NCI-H526 (cell line): ENCODE measurements at regions not wholly inside any gene's neighbourhood (a gene's known extent, or its start where the extent isn't known, plus 50 kb on each side); places are given as distances from the start of the nearest gene placed in this dataset.

Experiments
- DNase-seq, 2 experiments: peaks; one replicate each; lab custom pipeline; 2025; lab: John Stamatoyannopoulos, UW

- DNase-seq: no peak
Measured at GRCh38 chr3:83894223-83894622, 1064.6 kb upstream of the CADM2 start.

GRCh38 chr3:83895892-83896291, 1062.9 kb upstream of the CADM2 start:
- no peak for DNase-seq

GRCh38 chr3:83902787-83903533, 1055.8 kb upstream of the CADM2 start:
- no peak for DNase-seq

DNA sequence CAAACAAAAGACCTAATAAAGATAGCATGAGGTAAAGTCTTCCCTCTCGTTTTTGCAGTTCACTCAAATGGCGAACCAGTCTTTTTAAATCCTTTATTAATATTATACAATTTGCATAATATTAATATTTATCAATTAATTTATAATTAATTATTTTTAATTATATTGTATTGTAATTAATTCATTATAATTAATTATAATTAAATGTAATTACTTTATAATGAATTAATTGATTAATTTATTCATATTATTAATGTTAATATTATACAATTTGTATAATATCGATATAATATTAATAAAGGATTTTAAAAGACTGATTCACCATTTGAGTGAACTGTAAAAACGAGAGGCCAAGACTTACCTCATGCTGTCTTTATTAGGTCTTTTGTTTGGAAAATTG, 1045.4 kb upstream of the CADM2 start:
- no peak for DNase-seq

- no peak for DNase-seq
Measured at GRCh38 chr3:83926291-83926690, 1032.5 kb upstream of the CADM2 start.

DNA sequence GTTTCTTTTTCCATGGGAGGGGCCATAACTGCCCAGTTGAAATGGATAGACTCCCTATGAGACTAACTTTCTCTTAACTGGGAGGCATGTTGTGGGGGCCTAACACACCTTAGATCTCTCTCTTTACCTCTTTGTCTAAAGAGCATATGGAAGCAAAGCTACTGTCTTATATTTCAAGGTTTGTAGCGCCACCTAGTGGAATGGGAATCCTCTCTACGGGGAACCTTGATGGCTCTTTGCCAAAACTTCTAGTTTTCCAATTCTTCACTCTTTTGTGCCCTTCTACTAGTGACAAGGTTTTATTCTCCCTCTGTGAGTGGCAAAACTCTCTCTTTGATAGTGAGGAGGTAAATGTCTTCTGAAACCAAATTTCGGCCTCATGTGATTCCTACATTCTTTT, 1030.4 kb upstream of the CADM2 start:
- DNase-seq: peak in 1 of 2 experiments; percentile 54

GRCh38 chr3:83928903-83929302, 1029.9 kb upstream of the CADM2 start:
- DNase-seq: no peak

GRCh38 chr3:83934192-83935021, 1024.4 kb upstream of the CADM2 start:
- DNase-seq: peak; percentile 55 to 66

GRCh38 chr3:83938491-83938890, 1020.3 kb upstream of the CADM2 start:
- DNase-seq: no peak

GRCh38 chr3:83941990-83942745, 1016.6 kb upstream of the CADM2 start:
- no peak for DNase-seq

DNA sequence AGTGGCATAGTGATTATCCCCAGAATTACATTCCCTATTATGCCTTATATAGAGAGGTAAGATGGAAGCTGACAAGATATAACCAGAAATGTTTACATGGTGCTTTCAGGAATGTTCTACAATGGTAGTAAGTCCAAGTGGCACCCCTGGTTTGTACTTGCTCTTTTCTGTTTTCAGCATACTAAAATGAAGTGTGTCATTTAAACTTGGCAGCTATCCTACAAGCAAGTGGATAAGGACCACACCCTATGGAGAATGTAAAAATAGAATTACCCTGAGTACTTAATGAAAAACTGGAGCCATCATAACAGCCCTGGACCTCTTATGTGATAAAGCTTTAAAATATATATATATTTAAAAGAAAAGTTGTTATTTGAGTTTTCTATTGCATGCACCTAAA, 1012.7 kb upstream of the CADM2 start:
- no peak for DNase-seq

DNA sequence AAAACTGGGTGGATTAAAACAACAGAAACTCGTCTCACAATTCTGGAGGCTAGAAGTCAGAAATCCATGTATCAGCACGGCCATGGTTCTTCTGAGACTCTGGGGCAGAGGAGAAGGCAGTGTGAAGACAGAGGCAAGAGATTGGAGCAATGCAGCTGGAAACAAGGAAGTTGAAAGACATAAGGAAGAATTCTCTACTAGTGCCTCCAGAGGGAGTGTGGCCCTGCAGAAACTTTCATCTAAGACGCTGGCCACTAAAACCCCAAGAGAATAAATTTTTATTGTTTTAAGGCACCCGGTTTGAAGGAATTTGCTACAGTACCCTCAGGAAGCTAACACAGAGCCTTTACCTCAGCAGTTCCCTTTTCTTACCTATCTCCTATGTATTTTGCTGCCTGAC, 1012.2 kb upstream of the CADM2 start:
- DNase-seq: no peak

DNA sequence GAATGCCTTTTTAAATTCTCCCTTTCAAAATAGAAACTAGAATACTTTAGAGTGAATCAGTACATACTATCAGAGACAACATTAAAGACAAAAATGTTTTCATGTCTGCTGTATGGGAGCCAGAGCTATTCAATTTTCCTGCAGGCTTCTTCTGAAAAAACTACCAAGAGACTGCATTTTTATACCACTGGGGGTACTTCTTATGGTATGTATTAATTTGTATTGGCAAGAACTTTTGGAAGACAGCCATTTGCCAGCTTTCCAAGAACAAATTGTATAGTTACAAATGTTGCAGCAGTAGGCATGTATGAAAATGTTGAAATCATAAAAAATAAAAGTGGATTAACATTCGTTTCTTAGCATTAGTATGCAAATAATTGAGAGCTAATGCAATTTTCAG, 1010.0 kb upstream of the CADM2 start:
- no peak for DNase-seq

DNA sequence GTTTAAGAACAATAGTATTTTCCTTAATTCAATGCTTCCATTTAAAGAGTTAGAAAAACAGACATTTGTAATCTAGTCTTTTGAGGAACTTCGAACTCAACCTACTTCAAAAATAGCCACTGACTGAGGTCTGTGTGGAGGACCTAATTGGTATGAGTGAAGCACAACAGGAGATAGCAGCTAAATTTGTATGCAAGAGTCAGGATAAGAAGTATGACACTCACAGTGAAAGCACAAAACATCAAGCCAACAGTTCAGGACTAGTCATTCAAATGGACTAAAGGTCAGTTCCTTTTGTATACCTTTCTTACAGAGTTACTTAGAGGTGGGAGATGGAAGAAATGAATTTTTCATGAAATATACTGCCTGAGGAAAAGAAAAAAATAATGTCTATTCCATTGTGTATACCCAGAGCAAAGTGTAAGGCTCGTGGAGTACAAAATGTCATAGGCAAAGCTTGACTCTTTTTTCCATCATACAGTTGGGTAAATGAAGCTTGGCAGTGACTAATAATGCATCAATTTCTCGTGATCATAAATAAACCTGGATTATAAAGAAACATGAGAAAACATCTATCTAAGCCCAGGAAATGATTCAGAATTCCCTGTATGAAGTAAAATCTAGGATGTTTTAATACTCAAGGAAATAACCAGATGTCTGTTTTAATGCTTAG, 1005.2 kb upstream of the CADM2 start:
- no peak for DNase-seq

- DNase-seq: no peak
Measured at GRCh38 chr3:83956431-83956830, 1002.4 kb upstream of the CADM2 start.

DNA sequence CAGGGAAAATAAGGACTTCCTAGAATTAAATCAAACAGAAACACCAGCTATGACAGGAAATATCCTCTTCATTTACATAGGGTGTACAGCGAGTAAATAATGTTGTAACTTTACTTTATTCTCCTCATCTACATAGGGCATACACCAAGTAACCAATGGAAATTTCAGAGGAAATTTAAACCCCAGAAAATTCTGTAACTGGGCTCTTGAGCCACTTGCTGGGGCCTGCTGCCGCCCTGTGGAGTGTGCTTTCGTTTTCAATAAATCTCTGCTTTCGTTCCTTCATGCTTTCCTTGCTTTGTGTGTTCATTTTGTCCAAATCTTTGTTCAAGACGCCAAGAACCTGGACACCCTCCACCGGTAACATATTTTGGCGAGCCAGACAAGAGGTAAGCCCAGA, 990.4 kb upstream of the CADM2 start:
- DNase-seq: no peak

DNA sequence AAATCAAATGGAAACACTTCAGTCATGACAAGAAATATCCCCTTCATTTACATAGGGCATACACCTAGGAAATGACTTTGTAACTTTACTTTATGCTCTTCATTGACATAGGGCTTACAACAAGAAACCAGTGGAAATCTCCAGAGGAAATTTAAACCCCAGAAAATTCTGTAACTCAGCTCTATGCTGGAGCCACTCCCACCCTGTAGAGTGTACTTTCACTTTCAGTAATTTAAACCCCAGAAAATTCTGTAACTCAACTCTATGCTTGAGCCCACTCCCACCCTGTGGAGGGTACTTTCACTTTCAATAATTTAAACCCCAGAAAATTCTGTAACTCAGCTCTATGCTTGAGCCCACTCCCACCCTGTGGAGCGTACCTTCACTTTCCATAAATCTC, 987.1 kb upstream of the CADM2 start:
- no peak for DNase-seq

- DNase-seq: no peak
Measured at GRCh38 chr3:84008623-84009022, 950.2 kb upstream of the CADM2 start.

GRCh38 chr3:84023842-84024241, 934.9 kb upstream of the CADM2 start:
- DNase-seq: no peak

- no peak for DNase-seq
Measured at GRCh38 chr3:84039099-84039498, 919.7 kb upstream of the CADM2 start.

DNA sequence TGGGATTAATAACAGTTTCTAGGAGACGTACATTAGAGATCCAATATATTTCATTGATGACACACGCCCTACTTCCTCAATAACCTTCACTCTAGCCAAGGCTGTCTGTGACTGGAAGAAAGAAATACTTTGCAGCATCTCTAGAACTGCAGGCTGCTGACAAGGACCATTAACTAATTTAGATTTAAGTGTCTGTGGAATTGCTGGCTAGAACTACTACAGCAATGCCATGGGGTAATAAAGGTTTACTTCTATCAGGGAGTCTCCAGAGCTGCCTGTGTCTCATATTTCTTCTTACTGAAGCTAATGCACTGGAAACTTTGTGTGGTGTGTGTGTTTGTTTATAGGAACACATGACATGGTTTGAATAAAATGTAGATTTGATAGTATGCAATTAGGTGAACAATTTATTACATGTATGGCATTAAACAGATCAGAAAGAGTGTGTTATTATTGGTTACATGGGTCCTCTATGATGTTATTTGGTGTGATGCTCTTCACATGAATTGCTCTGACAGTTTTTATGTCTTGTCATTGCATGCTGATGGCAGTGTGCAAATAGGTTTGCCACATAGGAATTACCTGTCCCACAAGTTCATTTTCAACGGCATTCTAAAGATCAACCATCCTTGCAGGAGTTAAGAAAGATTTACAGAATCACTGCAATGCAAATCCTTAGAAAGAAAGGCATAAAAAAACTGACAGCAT, 916.2 kb upstream of the CADM2 start:
- DNase-seq: no peak

DNA sequence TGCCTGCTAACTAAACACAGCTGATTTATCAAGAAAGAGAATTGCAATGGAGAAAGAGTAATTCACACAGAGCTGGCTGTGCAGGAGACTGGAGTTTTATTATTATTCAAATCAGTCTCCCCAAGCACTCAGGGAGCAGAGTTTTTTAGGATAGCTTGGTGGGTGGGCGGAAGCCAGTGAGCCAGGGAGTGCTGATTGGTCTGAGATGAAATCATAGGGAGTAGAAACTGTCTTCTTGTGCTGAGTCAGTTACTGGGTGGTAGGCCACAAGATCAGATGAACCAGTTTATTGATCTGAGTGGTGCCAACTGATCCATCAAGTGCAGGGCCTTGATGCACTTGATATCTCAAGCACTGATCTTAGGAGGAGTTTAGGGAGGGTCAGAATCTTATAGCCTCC, 891.9 kb upstream of the CADM2 start:
- no peak for DNase-seq
